ENCODE measurements at regions not wholly inside any gene's neighbourhood (a gene's known extent, or its start where the extent isn't known, plus 50 kb on each side); places are given as distances from the start of the nearest gene placed in this dataset.

GRCh38 chr7:96526496-96526895 is 183.2 kb downstream of the SEM1 start:
- no peak for DNase-seq (ENCODE audit: extremely low spot score, unreplicated experiment)
- H3K4me3 Mint-ChIP-seq (ENCODE audit: unreplicated experiment): no peak overlapping the region
- H3K9me3 Mint-ChIP-seq (ENCODE audit: unreplicated experiment): no peaks in the 10 kb centered on the region
- H3K36me3 Mint-ChIP-seq (ENCODE audit: unreplicated experiment): no peaks in the 10 kb centered on the region
- H3K27me3 Mint-ChIP-seq (ENCODE audit: unreplicated experiment): peaks cover 15% of the 10 kb centered on the region
- no peak overlapping the region for H3K27ac Mint-ChIP-seq (ENCODE audit: unreplicated experiment)
- no peaks in the 10 kb centered on the region for H3K4me1 Mint-ChIP-seq (ENCODE audit: unreplicated experiment)
- TF ChIP-seq CTCF (IDR thresholded peaks at IDR 0.05): no peak

GRCh38 chr7:96521068-96521894 is 188.4 kb downstream of the SEM1 start:
- DNase-seq (ENCODE audit: extremely low spot score, unreplicated experiment): no peak
- Mint-ChIP-seq H3K27me3 (ENCODE audit: unreplicated experiment) (peaks cover 14% of the 10 kb centered on the region), H3K4me3 (ENCODE audit: unreplicated experiment) (no peak overlapping the region), H3K9me3 (ENCODE audit: unreplicated experiment) (no peaks in the 10 kb centered on the region), H3K27ac (ENCODE audit: unreplicated experiment) (no peak overlapping the region), H3K36me3 (ENCODE audit: unreplicated experiment) (no peaks in the 10 kb centered on the region), H3K4me1 (ENCODE audit: unreplicated experiment) (no peaks in the 10 kb centered on the region)
- TF ChIP-seq CTCF (IDR thresholded peaks at IDR 0.05): no peak

- DNase-seq (ENCODE audit: extremely low spot score, unreplicated experiment): no peak
Observed at GRCh38 chr7:96508371-96508770, 186.5 kb upstream of the SLC25A13 start.

GRCh38 chr7:96503597-96503996 is 181.7 kb upstream of the SLC25A13 start:
- DNase-seq (ENCODE audit: extremely low spot score, unreplicated experiment): no peak
- Mint-ChIP-seq H3K4me3 (ENCODE audit: unreplicated experiment) (no peak overlapping the region), H3K27me3 (ENCODE audit: unreplicated experiment) (no peaks in the 10 kb centered on the region), H3K27ac (ENCODE audit: unreplicated experiment) (no peak overlapping the region), H3K4me1 (ENCODE audit: unreplicated experiment) (peaks cover 10% of the 10 kb centered on the region), H3K36me3 (ENCODE audit: unreplicated experiment) (no peaks in the 10 kb centered on the region), H3K9me3 (ENCODE audit: unreplicated experiment) (no peaks in the 10 kb centered on the region)
- no peak for TF ChIP-seq CTCF (IDR thresholded peaks at IDR 0.05)

More at GRCh38 chr7:96508371-96508770, 186.5 kb upstream of the SLC25A13 start:
- Mint-ChIP-seq H3K27ac (ENCODE audit: unreplicated experiment) (no peak overlapping the region), H3K36me3 (ENCODE audit: unreplicated experiment) (no peaks in the 10 kb centered on the region), H3K9me3 (ENCODE audit: unreplicated experiment) (no peaks in the 10 kb centered on the region), H3K4me1 (ENCODE audit: unreplicated experiment) (no peaks in the 10 kb centered on the region), H3K27me3 (ENCODE audit: unreplicated experiment) (peaks cover 16% of the 10 kb centered on the region), H3K4me3 (ENCODE audit: unreplicated experiment) (no peak overlapping the region)
- TF ChIP-seq CTCF (IDR thresholded peaks at IDR 0.05): no peak

- H3K4me3 Mint-ChIP-seq (ENCODE audit: unreplicated experiment): no peak overlapping the region
- no peak for TF ChIP-seq CTCF (IDR thresholded peaks at IDR 0.05)
- H3K27ac Mint-ChIP-seq (ENCODE audit: unreplicated experiment): no peak overlapping the region
- no peaks in the 10 kb centered on the region for H3K27me3 Mint-ChIP-seq (ENCODE audit: unreplicated experiment)
- H3K9me3 Mint-ChIP-seq (ENCODE audit: unreplicated experiment): no peaks in the 10 kb centered on the region
- H3K36me3 Mint-ChIP-seq (ENCODE audit: unreplicated experiment): no peaks in the 10 kb centered on the region
- DNase-seq (ENCODE audit: extremely low spot score, unreplicated experiment): no peak
- peaks cover 15% of the 10 kb centered on the region for H3K4me1 Mint-ChIP-seq (ENCODE audit: unreplicated experiment)
Observed at GRCh38 chr7:96501318-96501717, 179.4 kb upstream of the SLC25A13 start.

All from osteocyte (in vitro differentiated cells).